ENCODE measurements at regions not wholly inside any gene's neighbourhood (a gene's known extent, or its start where the extent isn't known, plus 50 kb on each side); places are given as distances from the start of the nearest gene placed in this dataset.

- DNase-seq (ENCODE audit: extremely low spot score) = no peak
- CTCF ChIA-PET = no interaction called here
- no peak for TF ChIP-seq ARNT (IDR thresholded peaks at IDR 0.05)
- TF ChIP-seq TARDBP (IDR thresholded peaks at IDR 0.05) = no peak
- no peak for TF ChIP-seq FOXK2 (IDR thresholded peaks at IDR 0.05)
- TF ChIP-seq, protein P1, sequence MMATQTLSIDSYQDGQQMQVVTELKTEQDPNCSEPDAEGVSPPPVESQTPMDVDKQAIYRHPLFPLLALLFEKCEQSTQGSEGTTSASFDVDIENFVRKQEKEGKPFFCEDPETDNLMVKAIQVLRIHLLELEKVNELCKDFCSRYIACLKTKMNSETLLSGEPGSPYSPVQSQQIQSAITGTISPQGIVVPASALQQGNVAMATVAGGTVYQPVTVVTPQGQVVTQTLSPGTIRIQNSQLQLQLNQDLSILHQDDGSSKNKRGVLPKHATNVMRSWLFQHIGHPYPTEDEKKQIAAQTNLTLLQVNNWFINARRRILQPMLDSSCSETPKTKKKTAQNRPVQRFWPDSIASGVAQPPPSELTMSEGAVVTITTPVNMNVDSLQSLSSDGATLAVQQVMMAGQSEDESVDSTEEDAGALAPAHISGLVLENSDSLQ (IDR thresholded peaks at IDR 0.05) = no peak
- TF ChIP-seq L3MBTL2 (conservative IDR thresholded peaks at IDR 0.05) = no peak
- TF ChIP-seq NFRKB (IDR thresholded peaks at IDR 0.05) = no peak
- no peak for TF ChIP-seq ZNF384 (IDR thresholded peaks at IDR 0.05)
- no peak for TF ChIP-seq SP1 (IDR thresholded peaks at IDR 0.05)
- no peak for TF ChIP-seq HDGF (IDR thresholded peaks at IDR 0.05; ENCODE audit: borderline replicate concordance)
- TF ChIP-seq FOXA1 (IDR thresholded peaks at IDR 0.05) = no peak
- no peak for TF ChIP-seq FOXM1 (IDR thresholded peaks at IDR 0.05; ENCODE audit: borderline replicate concordance)
- no peak for TF ChIP-seq CTBP1 (IDR thresholded peaks at IDR 0.05; ENCODE audit: borderline replicate concordance)
- TF ChIP-seq SUZ12 (IDR thresholded peaks at IDR 0.05) = no peak
- TF ChIP-seq ELF4 (IDR thresholded peaks at IDR 0.05) = no peak
- no peak for TF ChIP-seq BHLHE40 (IDR thresholded peaks at IDR 0.05; ENCODE audit: borderline replicate concordance)
- POLR2A ChIA-PET = no interaction called here
These were observed 121.3 kb downstream of the RPLP1 start for GRCh38 chr15:69573815-69574475.

DNA sequence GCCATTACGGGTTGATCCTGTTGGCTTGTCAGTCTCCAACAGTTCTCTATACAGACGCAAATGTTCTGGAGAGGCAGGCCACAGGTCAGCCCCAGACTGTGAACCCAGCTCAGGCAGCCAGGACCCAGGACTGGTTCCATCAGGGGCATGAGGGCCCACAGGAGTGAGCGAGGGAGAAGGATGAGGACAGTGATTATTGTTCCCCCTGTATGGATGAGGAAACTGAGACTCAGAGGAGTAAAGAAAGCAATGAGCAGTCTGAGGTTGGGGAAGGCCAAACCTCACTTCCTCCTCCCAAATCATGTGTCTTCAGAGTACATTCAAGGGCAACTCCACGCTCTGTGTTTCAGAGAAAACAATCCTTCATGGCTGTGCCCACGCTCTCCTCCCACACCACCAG lies 121.9 kb downstream of the RPLP1 start:
- TF ChIP-seq ARNT (IDR thresholded peaks at IDR 0.05) (no peak), NFRKB (IDR thresholded peaks at IDR 0.05) (no peak), TARDBP (IDR thresholded peaks at IDR 0.05) (no peak), CTBP1 (IDR thresholded peaks at IDR 0.05; ENCODE audit: borderline replicate concordance) (no peak), FOXM1 (IDR thresholded peaks at IDR 0.05; ENCODE audit: borderline replicate concordance) (no peak), SUZ12 (IDR thresholded peaks at IDR 0.05) (no peak), HDGF (IDR thresholded peaks at IDR 0.05; ENCODE audit: borderline replicate concordance) (no peak)
- TF ChIP-seq, protein P1 (IDR thresholded peaks at IDR 0.05) = no peak
- no peak for DNase-seq (ENCODE audit: extremely low spot score)
- ChIA-PET CTCF (no interaction called here), POLR2A (no interaction called here)

- no peak for DNase-seq (ENCODE audit: extremely low spot score)
- TF ChIP-seq ELF4 (IDR thresholded peaks at IDR 0.05) = no peak
- TF ChIP-seq L3MBTL2 (conservative IDR thresholded peaks at IDR 0.05) = no peak
- TF ChIP-seq LEF1 (IDR thresholded peaks at IDR 0.05; ENCODE audit: borderline replicate concordance) = no peak
- no peak for TF ChIP-seq BHLHE40 (IDR thresholded peaks at IDR 0.05; ENCODE audit: borderline replicate concordance)
- TF ChIP-seq, protein P1 (IDR thresholded peaks at IDR 0.05) = no peak
- no peak for TF ChIP-seq FOXM1 (IDR thresholded peaks at IDR 0.05; ENCODE audit: borderline replicate concordance)
- no peak for TF ChIP-seq SP1 (IDR thresholded peaks at IDR 0.05)
- no peak for TF ChIP-seq NFRKB (IDR thresholded peaks at IDR 0.05)
- TF ChIP-seq HDGF (IDR thresholded peaks at IDR 0.05; ENCODE audit: borderline replicate concordance) = no peak
- no peak for TF ChIP-seq FOXK2 (IDR thresholded peaks at IDR 0.05)
- no peak for TF ChIP-seq FOXA1 (IDR thresholded peaks at IDR 0.05)
- TF ChIP-seq TARDBP (IDR thresholded peaks at IDR 0.05) = no peak
- TF ChIP-seq SUZ12 (IDR thresholded peaks at IDR 0.05) = no peak
- POLR2A ChIA-PET = no interaction called here
- CTCF ChIA-PET = no interaction called here
These were observed 122.8 kb downstream of the RPLP1 start for GRCh38 chr15:69575387-69575786.

DNA sequence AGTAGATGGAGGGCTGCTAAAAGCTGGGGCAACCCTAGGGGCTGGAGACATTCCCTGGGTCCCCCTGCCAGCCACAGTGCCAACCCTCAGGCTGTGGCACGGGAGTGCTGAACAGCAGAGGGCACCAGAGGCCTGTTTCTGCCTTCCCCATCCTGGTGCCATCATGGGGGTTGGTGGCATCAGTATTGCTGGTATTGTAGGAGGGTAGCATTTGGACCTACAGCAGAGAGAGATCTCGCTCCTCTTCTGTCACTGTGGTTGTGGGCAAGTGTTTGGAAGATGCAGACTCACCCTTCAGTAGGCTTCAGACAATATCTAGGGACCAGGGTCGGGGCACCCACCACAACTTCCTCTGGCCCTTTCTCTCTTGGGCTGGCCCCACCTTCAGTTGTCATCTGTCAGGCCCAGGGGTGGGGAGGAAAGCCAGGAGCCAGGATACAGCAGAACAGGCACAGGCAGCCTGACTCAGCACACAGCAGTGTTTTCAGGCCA lies 123.5 kb downstream of the RPLP1 start:
- CTCF ChIA-PET = no interaction called here
- TF ChIP-seq, protein P1 (IDR thresholded peaks at IDR 0.05) = no peak
- TF ChIP-seq TARDBP (IDR thresholded peaks at IDR 0.05) = no peak
- TF ChIP-seq FOXA1 (IDR thresholded peaks at IDR 0.05) = no peak
- TF ChIP-seq HDGF (IDR thresholded peaks at IDR 0.05; ENCODE audit: borderline replicate concordance) = no peak
- TF ChIP-seq BHLHE40 (IDR thresholded peaks at IDR 0.05; ENCODE audit: borderline replicate concordance) = no peak
- no peak for TF ChIP-seq SP1 (IDR thresholded peaks at IDR 0.05)
- TF ChIP-seq FOXK2 (IDR thresholded peaks at IDR 0.05) = no peak
- no peak for TF ChIP-seq L3MBTL2 (conservative IDR thresholded peaks at IDR 0.05)
- TF ChIP-seq SUZ12 (IDR thresholded peaks at IDR 0.05) = no peak
- TF ChIP-seq FOXM1 (IDR thresholded peaks at IDR 0.05; ENCODE audit: borderline replicate concordance) = no peak
- TF ChIP-seq ZNF384 (IDR thresholded peaks at IDR 0.05) = no peak
- no peak for TF ChIP-seq LEF1 (IDR thresholded peaks at IDR 0.05; ENCODE audit: borderline replicate concordance)
- no peak for TF ChIP-seq NFRKB (IDR thresholded peaks at IDR 0.05)
- TF ChIP-seq ARNT (IDR thresholded peaks at IDR 0.05) = no peak
- TF ChIP-seq CTBP1 (IDR thresholded peaks at IDR 0.05; ENCODE audit: borderline replicate concordance) = no peak
- POLR2A ChIA-PET = no interaction called here
- no peak for DNase-seq (ENCODE audit: extremely low spot score)

DNA sequence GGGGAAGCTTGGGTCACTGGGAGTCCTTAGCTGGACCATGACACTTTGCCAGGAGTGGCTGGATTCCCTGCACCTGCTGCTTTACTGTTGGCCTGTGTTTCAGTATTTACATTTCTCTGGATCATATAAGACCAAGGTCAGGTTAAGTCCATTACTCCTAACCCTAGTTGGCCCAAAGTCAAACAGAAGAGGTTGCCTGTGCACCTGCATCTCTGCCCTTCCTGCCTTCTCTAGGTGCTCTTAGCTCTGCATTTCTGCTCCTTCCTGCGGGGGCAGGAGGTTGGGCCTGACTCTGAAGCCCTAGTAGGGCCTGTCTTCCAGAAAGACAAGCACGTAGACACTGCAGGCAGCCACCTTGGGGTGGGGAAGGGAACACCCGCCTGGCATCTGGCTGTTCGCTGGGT lies 124.3 kb downstream of the RPLP1 start:
- DNase-seq (ENCODE audit: extremely low spot score) = no peak
- POLR2A ChIA-PET = no interaction called here
- CTCF ChIA-PET = no interaction called here
- TF ChIP-seq HDGF (IDR thresholded peaks at IDR 0.05; ENCODE audit: borderline replicate concordance) (no peak), FOXK2 (IDR thresholded peaks at IDR 0.05) (no peak), CTBP1 (IDR thresholded peaks at IDR 0.05; ENCODE audit: borderline replicate concordance) (no peak)

DNA sequence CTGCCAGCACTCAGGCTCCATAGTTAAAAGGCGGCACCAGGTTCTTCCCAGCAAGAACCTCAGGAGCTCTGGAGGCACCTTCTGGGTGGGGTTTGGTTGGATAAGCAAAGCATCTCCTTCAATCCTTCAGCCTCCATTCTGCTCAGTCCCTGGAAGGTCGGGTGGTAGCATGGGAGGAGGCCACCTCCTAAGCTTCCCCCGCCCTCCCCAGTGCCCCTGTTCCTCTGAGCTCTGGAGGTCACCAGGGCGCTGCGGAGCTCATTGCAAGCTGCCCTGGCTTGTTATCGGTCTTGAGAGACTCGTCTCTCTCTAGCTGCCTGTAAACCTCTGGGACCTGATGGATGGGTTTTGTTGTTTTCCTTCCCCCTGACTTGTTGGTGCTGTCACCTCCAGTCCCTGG lies 124.8 kb downstream of the RPLP1 start:
- TF ChIP-seq LEF1 (IDR thresholded peaks at IDR 0.05; ENCODE audit: borderline replicate concordance) = no peak
- TF ChIP-seq ZNF384 (IDR thresholded peaks at IDR 0.05) = no peak
- no peak for TF ChIP-seq BHLHE40 (IDR thresholded peaks at IDR 0.05; ENCODE audit: borderline replicate concordance)
- TF ChIP-seq, protein P1 (IDR thresholded peaks at IDR 0.05) = no peak
- TF ChIP-seq L3MBTL2 (conservative IDR thresholded peaks at IDR 0.05) = no peak
- TF ChIP-seq FOXK2 (IDR thresholded peaks at IDR 0.05) = no peak
- no peak for TF ChIP-seq TARDBP (IDR thresholded peaks at IDR 0.05)
- TF ChIP-seq SP1 (IDR thresholded peaks at IDR 0.05) = no peak
- TF ChIP-seq FOXA1 (IDR thresholded peaks at IDR 0.05) = no peak
- no peak for TF ChIP-seq CTBP1 (IDR thresholded peaks at IDR 0.05; ENCODE audit: borderline replicate concordance)
- no peak for TF ChIP-seq ELF4 (IDR thresholded peaks at IDR 0.05)
- no peak for TF ChIP-seq ARNT (IDR thresholded peaks at IDR 0.05)
- no peak for TF ChIP-seq SUZ12 (IDR thresholded peaks at IDR 0.05)
- TF ChIP-seq FOXM1 (IDR thresholded peaks at IDR 0.05; ENCODE audit: borderline replicate concordance) = no peak
- no peak for TF ChIP-seq NFRKB (IDR thresholded peaks at IDR 0.05)
- TF ChIP-seq HDGF (IDR thresholded peaks at IDR 0.05; ENCODE audit: borderline replicate concordance) = no peak
- no peak for DNase-seq (ENCODE audit: extremely low spot score)
- ChIA-PET POLR2A (no interaction called here), CTCF (no interaction called here)

Data from HEK293T (cell line).